ENCODE measurements at regions not wholly inside any gene's neighbourhood (a gene's known extent, or its start where the extent isn't known, plus 50 kb on each side); places are given as distances from the start of the nearest gene placed in this dataset.

- peaks cover 6% of the 10 kb centered on the region for H3K9me3 Mint-ChIP-seq
- no peak overlapping the region for H3K4me3 Mint-ChIP-seq
- no peak for DNase-seq (ENCODE audit: low spot score in 2 of 2, unreplicated experiment in 2 of 2)
- H3K4me1 Mint-ChIP-seq = peaks cover 10% of the 10 kb centered on the region
- no peaks in the 10 kb centered on the region for H3K36me3 Mint-ChIP-seq
- no peak for TF ChIP-seq CTCF (IDR thresholded peaks at IDR 0.05; ENCODE audit: unreplicated experiment)
- peaks cover under 1% of the 10 kb centered on the region for H3K27me3 Mint-ChIP-seq (ENCODE audit: low read depth)
- no peak overlapping the region for H3K27ac Mint-ChIP-seq
These were observed 159.0 kb upstream of the BACE2 start for GRCh38 chr21:41008974-41009373.

- no peak for DNase-seq (ENCODE audit: low spot score in 2 of 2, unreplicated experiment in 2 of 2)
- peaks cover 6% of the 10 kb centered on the region for H3K9me3 Mint-ChIP-seq
- H3K27me3 Mint-ChIP-seq (ENCODE audit: low read depth) = no peaks in the 10 kb centered on the region
- no peaks in the 10 kb centered on the region for H3K36me3 Mint-ChIP-seq
- peaks cover 10% of the 10 kb centered on the region for H3K4me1 Mint-ChIP-seq
- no peak overlapping the region for H3K27ac Mint-ChIP-seq
- TF ChIP-seq CTCF (IDR thresholded peaks at IDR 0.05; ENCODE audit: unreplicated experiment) = no peak
- H3K4me3 Mint-ChIP-seq = no peak overlapping the region
These were observed 158.4 kb upstream of the BACE2 start for GRCh38 chr21:41009398-41010100.

DNA sequence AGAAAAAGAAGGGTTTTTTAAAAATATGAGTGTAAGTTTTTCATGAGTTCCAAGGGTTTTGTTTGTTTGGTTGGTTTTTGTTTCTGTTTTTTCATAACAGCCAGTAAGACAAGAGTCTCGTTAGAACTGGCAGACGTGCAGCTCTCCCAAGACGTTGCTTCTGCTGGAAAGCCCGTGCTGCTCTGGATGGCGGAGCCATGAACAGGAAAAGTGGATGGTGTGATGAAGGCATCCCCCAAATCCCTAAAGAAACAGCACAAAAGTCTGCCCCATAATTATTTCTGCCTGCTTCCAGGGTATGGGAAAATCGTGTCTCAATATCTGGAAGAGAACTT is 157.9 kb upstream of the BACE2 start:
- H3K4me1 Mint-ChIP-seq = peaks cover 10% of the 10 kb centered on the region
- H3K4me3 Mint-ChIP-seq = no peak overlapping the region
- H3K27ac Mint-ChIP-seq = no peak overlapping the region
- no peak for TF ChIP-seq CTCF (IDR thresholded peaks at IDR 0.05; ENCODE audit: unreplicated experiment)
- H3K9me3 Mint-ChIP-seq = peaks cover 6% of the 10 kb centered on the region
- no peaks in the 10 kb centered on the region for H3K36me3 Mint-ChIP-seq
- no peak for DNase-seq (ENCODE audit: low spot score in 2 of 2, unreplicated experiment in 2 of 2)
- no peaks in the 10 kb centered on the region for H3K27me3 Mint-ChIP-seq (ENCODE audit: low read depth)

DNA sequence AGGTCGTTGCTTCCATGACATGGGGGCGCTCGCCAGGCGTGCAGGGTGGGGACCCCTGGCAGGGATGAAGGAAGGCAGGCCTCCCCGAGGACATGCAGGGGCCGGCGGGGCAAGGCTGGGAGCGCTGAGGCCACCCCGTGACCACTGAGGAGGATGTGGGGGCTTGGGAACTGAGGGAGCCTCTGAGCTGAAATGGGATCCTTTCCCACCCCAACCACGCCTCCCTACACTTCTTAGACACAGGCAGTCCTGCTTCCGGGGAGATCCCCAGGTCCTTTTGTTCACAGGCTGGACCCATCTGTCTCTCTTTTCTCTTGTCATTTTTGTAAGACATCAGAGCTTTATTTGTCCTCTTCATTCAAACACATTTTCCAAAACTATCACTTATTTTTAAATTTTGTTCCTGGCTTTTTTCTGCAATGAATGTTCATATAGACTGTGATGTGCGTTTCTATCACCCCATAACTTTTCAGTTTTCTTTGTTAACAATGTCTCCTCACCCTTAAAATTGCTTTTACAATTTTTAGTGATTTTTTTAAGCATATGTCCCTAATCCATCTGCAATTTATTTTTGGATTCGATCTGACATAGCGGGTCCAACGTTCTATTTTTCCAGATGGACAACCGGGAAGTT is 156.7 kb upstream of the BACE2 start:
- no peak for TF ChIP-seq CTCF (IDR thresholded peaks at IDR 0.05; ENCODE audit: unreplicated experiment)
- no peak overlapping the region for H3K4me3 Mint-ChIP-seq
- DNase-seq (ENCODE audit: low spot score in 2 of 2, unreplicated experiment in 2 of 2) = no peak
- peaks cover 10% of the 10 kb centered on the region for H3K4me1 Mint-ChIP-seq
- H3K9me3 Mint-ChIP-seq = peaks cover 6% of the 10 kb centered on the region
- no peaks in the 10 kb centered on the region for H3K36me3 Mint-ChIP-seq
- no peaks in the 10 kb centered on the region for H3K27me3 Mint-ChIP-seq (ENCODE audit: low read depth)
- no peak overlapping the region for H3K27ac Mint-ChIP-seq

DNA sequence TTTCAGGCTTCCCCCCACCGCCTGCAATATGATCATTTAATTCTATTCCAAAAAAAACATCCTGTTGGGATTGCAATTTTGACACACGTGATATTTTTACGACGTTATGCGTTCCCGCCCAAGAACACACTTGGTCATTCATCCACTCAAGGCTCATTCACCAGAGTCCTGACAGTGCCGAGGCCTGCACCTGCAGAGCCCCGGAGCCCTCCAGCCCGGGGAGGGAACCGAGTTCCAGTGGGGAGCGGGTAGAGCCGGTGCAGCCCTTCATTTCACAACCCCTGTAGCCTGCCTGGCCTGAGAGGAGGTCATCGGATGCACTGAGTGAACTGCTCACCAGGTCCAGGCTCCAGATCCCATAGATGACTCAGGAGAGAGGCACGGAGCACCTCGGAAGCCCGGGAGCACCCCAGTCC is 156.0 kb upstream of the BACE2 start:
- Mint-ChIP-seq H3K27me3 (ENCODE audit: low read depth) (no peaks in the 10 kb centered on the region), H3K4me1 (peaks cover 10% of the 10 kb centered on the region), H3K36me3 (no peaks in the 10 kb centered on the region), H3K4me3 (no peak overlapping the region), H3K27ac (no peak overlapping the region), H3K9me3 (peaks cover 6% of the 10 kb centered on the region)
- TF ChIP-seq CTCF (IDR thresholded peaks at IDR 0.05; ENCODE audit: unreplicated experiment) = no peak
- no peak for DNase-seq (ENCODE audit: low spot score in 2 of 2, unreplicated experiment in 2 of 2)
